ENCODE measurements at regions not wholly inside any gene's neighbourhood (a gene's known extent, or its start where the extent isn't known, plus 50 kb on each side); places are given as distances from the start of the nearest gene placed in this dataset.

GRCh38 chr6:150732765-150733539 is 132.6 kb upstream of the MTHFD1L start:
- Histone ChIP-seq H3K36me3 (ENCODE audit: low read length) (0 out of 2 replicates have a peak, but pooled peaks cover 2% of the 10 kb centered on the region), H2AFZ (ENCODE audit: low read depth, low read length, severe bottlenecking) (no peak overlapping the region), H3K9me3 (ENCODE audit: insufficient read depth, low read length) (no peaks in the 10 kb centered on the region), H3F3A (ENCODE audit: insufficient read depth) (no peaks in the 10 kb centered on the region), H3K27ac (ENCODE audit: low read depth, low read length) (no peak overlapping the region), H3K4me3 (ENCODE audit: insufficient read depth, low read length, poor library complexity, severe bottlenecking) (no peak overlapping the region), H4K20me1 (ENCODE audit: low read depth, low read length) (no peaks in the 10 kb centered on the region), H3K27me3 (ENCODE audit: low read length) (no peaks in the 10 kb centered on the region), H3K79me2 (ENCODE audit: insufficient read depth, low read length) (peaks cover 10% of the 10 kb centered on the region; the same call in 1 of the 2 replicates), H3K4me2 (ENCODE audit: low read depth, low read length, poor library complexity, severe bottlenecking) (no peak overlapping the region), H3K9me2 (replicated peaks; ENCODE audit: insufficient read depth, low read length) (no peaks in the 10 kb centered on the region), H3K9ac (ENCODE audit: low read length) (no peak overlapping the region)
- TF ChIP-seq CTCF (IDR thresholded peaks at IDR 0.05; ENCODE audit: insufficient read depth, low read length, poor library complexity, severe bottlenecking) (no peak), EZH2phosphoT487 (conservative IDR thresholded peaks at IDR 0.05; ENCODE audit: low read length) (no peak)

GRCh38 chr6:150733726-150734125 is 131.8 kb upstream of the MTHFD1L start:
- H3K79me2 ChIP-seq (ENCODE audit: insufficient read depth, low read length) = peaks cover 10% of the 10 kb centered on the region; the same call in 1 of the 2 replicates

GRCh38 chr6:150734235-150734634 is 131.3 kb upstream of the MTHFD1L start:
- Histone ChIP-seq H4K20me1 (ENCODE audit: low read depth, low read length) (no peaks in the 10 kb centered on the region), H3K4me3 (ENCODE audit: insufficient read depth, low read length, poor library complexity, severe bottlenecking) (no peak overlapping the region), H3K4me2 (ENCODE audit: low read depth, low read length, poor library complexity, severe bottlenecking) (no peak overlapping the region), H3K36me3 (ENCODE audit: low read length) (0 out of 2 replicates have a peak, but pooled peaks cover 2% of the 10 kb centered on the region), H3K9me2 (replicated peaks; ENCODE audit: insufficient read depth, low read length) (no peaks in the 10 kb centered on the region), H3F3A (ENCODE audit: insufficient read depth) (no peaks in the 10 kb centered on the region), H2AFZ (ENCODE audit: low read depth, low read length, severe bottlenecking) (no peak overlapping the region), H3K27me3 (ENCODE audit: low read length) (no peaks in the 10 kb centered on the region), H3K9me3 (ENCODE audit: insufficient read depth, low read length) (no peaks in the 10 kb centered on the region), H3K79me2 (ENCODE audit: insufficient read depth, low read length) (peaks cover 10% of the 10 kb centered on the region; the same call in 1 of the 2 replicates), H3K27ac (ENCODE audit: low read depth, low read length) (no peak overlapping the region), H3K9ac (ENCODE audit: low read length) (no peak overlapping the region)
- no peak for TF ChIP-seq EZH2phosphoT487 (conservative IDR thresholded peaks at IDR 0.05; ENCODE audit: low read length)
- TF ChIP-seq CTCF (IDR thresholded peaks at IDR 0.05; ENCODE audit: insufficient read depth, low read length, poor library complexity, severe bottlenecking) = no peak

More at GRCh38 chr6:150733726-150734125, 131.8 kb upstream of the MTHFD1L start:
- no peaks in the 10 kb centered on the region for H3K9me2 ChIP-seq (replicated peaks; ENCODE audit: insufficient read depth, low read length)
- TF ChIP-seq CTCF (IDR thresholded peaks at IDR 0.05; ENCODE audit: insufficient read depth, low read length, poor library complexity, severe bottlenecking) = no peak
- no peak for TF ChIP-seq EZH2phosphoT487 (conservative IDR thresholded peaks at IDR 0.05; ENCODE audit: low read length)
- no peaks in the 10 kb centered on the region for H3K27me3 ChIP-seq (ENCODE audit: low read length)
- 0 out of 2 replicates have a peak, but pooled peaks cover 2% of the 10 kb centered on the region for H3K36me3 ChIP-seq (ENCODE audit: low read length)
- no peak overlapping the region for H3K27ac ChIP-seq (ENCODE audit: low read depth, low read length)
- no peak overlapping the region for H3K4me3 ChIP-seq (ENCODE audit: insufficient read depth, low read length, poor library complexity, severe bottlenecking)
- H3K9me3 ChIP-seq (ENCODE audit: insufficient read depth, low read length) = no peaks in the 10 kb centered on the region
- no peaks in the 10 kb centered on the region for H4K20me1 ChIP-seq (ENCODE audit: low read depth, low read length)
- no peak overlapping the region for H2AFZ ChIP-seq (ENCODE audit: low read depth, low read length, severe bottlenecking)
- no peak overlapping the region for H3K9ac ChIP-seq (ENCODE audit: low read length)
- H3F3A ChIP-seq (ENCODE audit: insufficient read depth) = no peaks in the 10 kb centered on the region
- no peak overlapping the region for H3K4me2 ChIP-seq (ENCODE audit: low read depth, low read length, poor library complexity, severe bottlenecking)

Measured in SU-DHL-6 (cell line).